Vagina (tissue), 2 donors: ENCODE measurements at regions not wholly inside any gene's neighbourhood (a gene's known extent, or its start where the extent isn't known, plus 50 kb on each side); places are given as distances from the start of the nearest gene placed in this dataset.

ENCODE experiments used
- DNase-seq, 2 donors: peaks; one replicate each; pipeline ENCODE4 v3.0.0-alpha.2; 2017; ENCODE audit errors: extremely low spot score in 2 of 2
- H3K27ac ChIP-seq: fragments of 200-600 bp; sonication (generic); one replicate; pipeline ENCODE4 v1.5.1; 2019
- H3K27me3 ChIP-seq: fragments of 200-600 bp; sonication (generic); one replicate; pipeline ENCODE4 v1.5.1; 2019
- H3K36me3 ChIP-seq, 2 donors: fragments of 200-600 bp; sonication (generic); one replicate each; pipeline ENCODE4 v1.5.1; 2017 to 2019
- H3K4me1 ChIP-seq: fragments of 200-600 bp; sonication (generic); one replicate; pipeline ENCODE4 v1.5.1; 2019
- H3K4me3 ChIP-seq, 2 donors: fragments of 200-600 bp; sonication (generic); 1 replicate in 1 of 2; 2 replicates in 1 of 2; pipeline ENCODE4 v1.5.1; 2016 to 2019
- H3K9me3 ChIP-seq: fragments of 200-600 bp; sonication (generic); one replicate; pipeline ENCODE4 v1.5.1; 2019
- POLR2A ChIP-seq, 2 donors: fragments of 450-650 bp; IDR thresholded peaks; one replicate each; pipeline ENCODE4 v1.6.1; 2017; ENCODE audit warnings: antibody characterized with exemption in 2 of 2, mild to moderate bottlenecking in 2 of 2, moderate library complexity in 2 of 2
- POLR2AphosphoS5 ChIP-seq, 2 donors: sonication (generic); formaldehyde crosslinking; IDR thresholded peaks; one replicate each; pipeline ENCODE4 v1.9.0; 2017; ENCODE audit warnings: antibody characterized with exemption in 2 of 2, mild to moderate bottlenecking in 2 of 2, low read depth in 1 of 2; ENCODE audit not compliant: insufficient read depth in 1 of 2
- intact Hi-C: fragments of 100-400 bp; cut with DNase I; formaldehyde crosslinking; loops from one replicate; pipeline ENCODE4 v1.15.1; 2023
- TF ChIP-seq, protein P1 (sequence below), 3 experiments: fragments of 450-650 bp in 2 of 3; fragments of 200-600 bp in 1 of 3; sonication (generic) in 1 of 3; IDR thresholded peaks; one replicate each; pipeline ENCODE4 v1.5.1; 2017 to 2019; ENCODE audit warnings: antibody characterized with exemption in 3 of 3, mild to moderate bottlenecking in 2 of 3, moderate library complexity in 2 of 3

DNA sequence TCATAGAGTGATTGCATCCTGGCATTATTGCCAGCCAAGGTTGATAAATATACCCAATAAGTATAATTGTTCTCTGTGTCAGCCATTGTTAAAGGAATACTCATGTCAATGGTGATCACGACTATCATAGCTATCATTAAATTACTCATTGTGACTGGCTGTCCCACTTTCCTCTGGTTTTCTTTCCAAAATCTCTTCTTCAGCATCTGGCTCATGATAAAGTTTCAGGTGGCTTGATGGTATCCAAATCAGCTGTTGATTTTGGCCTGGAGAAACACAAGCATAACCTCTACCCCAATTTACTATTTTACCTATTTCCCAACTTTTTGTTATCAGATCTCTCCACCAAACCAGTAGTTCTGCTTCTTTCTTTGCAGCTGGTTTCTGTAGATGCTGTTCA, 67.1 kb upstream of the SPIN2A start:
- Histone ChIP-seq H3K27me3 (no peaks in the 10 kb centered on the region), H3K4me3 (no peak overlapping the region), H3K9me3 (no peaks in the 10 kb centered on the region), H3K27ac (no peak overlapping the region), H3K4me1 (no peaks in the 10 kb centered on the region), H3K36me3 (no peaks in the 10 kb centered on the region)
- TF ChIP-seq POLR2AphosphoS5 (IDR thresholded peaks at IDR 0.05; ENCODE audit: insufficient read depth in 1 of 2, low read depth in 1 of 2) (no peak), POLR2A (IDR thresholded peaks at IDR 0.05) (no peak)
- TF ChIP-seq, protein P1, sequence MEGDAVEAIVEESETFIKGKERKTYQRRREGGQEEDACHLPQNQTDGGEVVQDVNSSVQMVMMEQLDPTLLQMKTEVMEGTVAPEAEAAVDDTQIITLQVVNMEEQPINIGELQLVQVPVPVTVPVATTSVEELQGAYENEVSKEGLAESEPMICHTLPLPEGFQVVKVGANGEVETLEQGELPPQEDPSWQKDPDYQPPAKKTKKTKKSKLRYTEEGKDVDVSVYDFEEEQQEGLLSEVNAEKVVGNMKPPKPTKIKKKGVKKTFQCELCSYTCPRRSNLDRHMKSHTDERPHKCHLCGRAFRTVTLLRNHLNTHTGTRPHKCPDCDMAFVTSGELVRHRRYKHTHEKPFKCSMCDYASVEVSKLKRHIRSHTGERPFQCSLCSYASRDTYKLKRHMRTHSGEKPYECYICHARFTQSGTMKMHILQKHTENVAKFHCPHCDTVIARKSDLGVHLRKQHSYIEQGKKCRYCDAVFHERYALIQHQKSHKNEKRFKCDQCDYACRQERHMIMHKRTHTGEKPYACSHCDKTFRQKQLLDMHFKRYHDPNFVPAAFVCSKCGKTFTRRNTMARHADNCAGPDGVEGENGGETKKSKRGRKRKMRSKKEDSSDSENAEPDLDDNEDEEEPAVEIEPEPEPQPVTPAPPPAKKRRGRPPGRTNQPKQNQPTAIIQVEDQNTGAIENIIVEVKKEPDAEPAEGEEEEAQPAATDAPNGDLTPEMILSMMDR (IDR thresholded peaks at IDR 0.05): no peak
- intact Hi-C loops: no loop called here
- DNase-seq: no peak

DNA sequence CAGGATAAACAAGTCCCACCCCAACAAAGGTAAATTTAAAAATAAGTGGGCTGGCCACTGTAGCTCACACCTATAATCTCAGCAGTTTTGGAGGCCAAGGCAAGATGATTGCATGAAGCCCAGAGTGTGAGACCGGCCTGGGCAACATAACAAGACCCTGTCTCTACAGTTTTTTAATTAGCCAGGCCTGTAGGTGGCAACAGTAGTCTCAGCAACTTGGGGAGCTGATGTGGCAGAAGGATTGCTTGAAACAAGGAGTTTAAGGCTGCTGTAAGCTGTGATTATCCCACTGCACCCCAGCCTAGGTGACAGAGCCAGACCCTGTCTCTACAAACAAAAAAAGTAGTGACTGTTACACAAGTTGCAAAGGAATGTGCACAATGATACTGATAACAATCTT, 74.6 kb upstream of the FAAH2 start:
- Histone ChIP-seq H3K36me3 (no peaks in the 10 kb centered on the region), H3K27me3 (no peaks in the 10 kb centered on the region), H3K27ac (no peak overlapping the region), H3K4me3 (no peak overlapping the region), H3K4me1 (no peaks in the 10 kb centered on the region), H3K9me3 (no peaks in the 10 kb centered on the region)
- intact Hi-C loops: no loop called here
- TF ChIP-seq, protein P1 (IDR thresholded peaks at IDR 0.05): no peak
- TF ChIP-seq POLR2A (IDR thresholded peaks at IDR 0.05): no peak
- TF ChIP-seq POLR2AphosphoS5 (IDR thresholded peaks at IDR 0.05; ENCODE audit: insufficient read depth in 1 of 2, low read depth in 1 of 2): no peak
- no peak for DNase-seq

DNA sequence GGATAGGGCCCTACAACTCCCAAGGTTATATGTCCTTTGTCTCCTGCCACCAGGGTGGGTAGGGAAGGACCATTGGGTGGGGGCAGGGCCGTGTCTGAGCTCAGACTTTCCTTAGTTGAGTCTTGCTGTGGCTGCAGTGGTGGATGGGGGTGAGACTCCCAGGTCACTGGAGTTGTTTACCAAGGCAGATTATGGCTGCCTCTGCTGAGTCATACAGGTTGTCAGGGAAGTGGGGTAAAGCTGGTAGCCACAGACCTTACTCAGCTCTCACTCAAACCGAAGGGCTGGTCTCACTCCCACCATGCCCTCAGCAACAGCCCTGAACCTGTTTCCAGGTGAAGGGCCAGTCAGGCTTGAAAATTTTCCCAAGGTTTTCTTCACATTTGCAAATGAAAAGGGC, 58.8 kb upstream of the FAAH2 start:
- Histone ChIP-seq H3K27me3 (no peaks in the 10 kb centered on the region), H3K27ac (no peak overlapping the region), H3K36me3 (peaks cover 0 to 4% of the 10 kb centered on the region in 2 donors), H3K4me3 (no peak overlapping the region), H3K9me3 (no peaks in the 10 kb centered on the region), H3K4me1 (no peaks in the 10 kb centered on the region)
- DNase-seq: peak in 1 of 2 donors; percentile 72
- intact Hi-C loops: no loop called here
- TF ChIP-seq, protein P1 (IDR thresholded peaks at IDR 0.05): no peak
- TF ChIP-seq POLR2AphosphoS5 (IDR thresholded peaks at IDR 0.05; ENCODE audit: insufficient read depth in 1 of 2, low read depth in 1 of 2) (no peak), POLR2A (IDR thresholded peaks at IDR 0.05) (no peak)

DNA sequence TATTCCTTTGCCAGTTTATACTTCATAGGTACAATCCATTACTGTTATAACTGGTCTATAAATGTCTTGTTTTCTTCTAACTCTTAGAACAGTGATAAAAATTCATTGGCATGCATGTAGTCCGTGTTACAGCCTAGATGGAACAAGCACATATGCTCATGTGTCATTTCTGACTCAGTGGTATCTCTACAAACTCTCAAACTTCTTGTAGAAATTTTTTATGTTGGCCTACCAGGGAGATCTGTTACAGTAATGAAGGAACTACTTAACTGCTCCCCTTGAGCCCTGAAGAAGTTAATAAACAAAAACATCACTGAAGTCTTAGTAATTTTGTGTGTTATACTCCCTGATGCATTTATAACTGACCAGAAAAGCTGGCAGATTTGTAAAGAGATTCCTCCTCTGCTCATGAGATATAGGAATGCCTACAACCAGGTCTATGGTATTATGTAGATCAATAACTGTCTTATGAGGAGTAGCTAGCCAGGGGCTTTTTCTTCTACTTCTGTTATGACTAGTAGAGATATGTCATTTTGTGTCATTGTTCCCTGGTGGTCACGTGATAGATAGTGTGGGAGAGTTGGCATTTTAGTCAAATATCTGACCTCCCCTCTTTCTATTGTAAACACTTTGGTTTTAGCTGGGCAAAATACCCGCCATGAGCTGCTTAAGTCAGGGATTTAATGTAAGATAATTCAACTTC, 53.7 kb upstream of the FAAH2 start:
- no peak for DNase-seq
- H3K4me1 ChIP-seq: no peaks in the 10 kb centered on the region
- H3K36me3 ChIP-seq: no peaks in the 10 kb centered on the region
- intact Hi-C loops: no loop called here
- H3K27ac ChIP-seq: no peak overlapping the region
- no peaks in the 10 kb centered on the region for H3K27me3 ChIP-seq
- no peaks in the 10 kb centered on the region for H3K9me3 ChIP-seq
- no peak for TF ChIP-seq POLR2A (IDR thresholded peaks at IDR 0.05)
- H3K4me3 ChIP-seq: no peak overlapping the region
